ENCODE measurements at regions not wholly inside any gene's neighbourhood (a gene's known extent, or its start where the extent isn't known, plus 50 kb on each side); places are given as distances from the start of the nearest gene placed in this dataset.

DNA sequence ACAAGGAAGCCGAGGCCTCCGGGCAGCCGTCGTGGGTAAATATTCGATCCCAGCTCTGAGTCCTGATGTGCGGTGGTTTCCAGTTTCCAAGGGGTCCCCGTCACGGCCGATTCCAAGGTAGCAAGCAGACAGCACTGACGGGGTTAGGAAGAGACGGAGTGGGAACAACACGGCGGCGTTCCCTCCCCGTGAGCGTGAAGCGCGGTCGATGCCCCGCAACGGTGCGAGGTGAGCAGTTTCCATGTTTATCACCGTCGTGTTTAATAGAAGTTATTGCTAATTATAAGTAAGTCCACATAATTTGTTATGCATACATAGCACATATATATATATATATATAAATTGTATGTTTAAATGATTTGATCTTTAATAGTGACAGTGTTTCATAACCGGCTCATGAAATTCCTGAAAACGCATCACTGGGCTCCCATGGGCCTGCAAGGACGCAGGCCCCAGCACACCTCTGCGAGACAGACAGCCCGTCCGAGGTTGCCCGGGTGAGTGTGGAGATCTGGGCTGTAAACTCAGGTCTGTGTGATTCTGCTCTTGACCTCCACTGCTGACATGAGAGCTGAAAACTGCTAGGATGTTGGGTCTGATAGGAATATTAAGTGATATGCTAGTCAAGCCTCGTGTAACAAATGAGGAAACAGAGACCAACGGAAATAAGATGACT is 243.5 kb upstream of the SALL3 start:
- DNase-seq, result no peak

GRCh38 chr18:78737006-78737915 is 242.4 kb upstream of the SALL3 start:
- no peak for DNase-seq

GRCh38 chr18:78738076-78738690 is 241.4 kb upstream of the SALL3 start:
- DNase-seq, result no peak

- no peak for DNase-seq
Observed at GRCh38 chr18:78739115-78739514, 240.5 kb upstream of the SALL3 start.

DNA sequence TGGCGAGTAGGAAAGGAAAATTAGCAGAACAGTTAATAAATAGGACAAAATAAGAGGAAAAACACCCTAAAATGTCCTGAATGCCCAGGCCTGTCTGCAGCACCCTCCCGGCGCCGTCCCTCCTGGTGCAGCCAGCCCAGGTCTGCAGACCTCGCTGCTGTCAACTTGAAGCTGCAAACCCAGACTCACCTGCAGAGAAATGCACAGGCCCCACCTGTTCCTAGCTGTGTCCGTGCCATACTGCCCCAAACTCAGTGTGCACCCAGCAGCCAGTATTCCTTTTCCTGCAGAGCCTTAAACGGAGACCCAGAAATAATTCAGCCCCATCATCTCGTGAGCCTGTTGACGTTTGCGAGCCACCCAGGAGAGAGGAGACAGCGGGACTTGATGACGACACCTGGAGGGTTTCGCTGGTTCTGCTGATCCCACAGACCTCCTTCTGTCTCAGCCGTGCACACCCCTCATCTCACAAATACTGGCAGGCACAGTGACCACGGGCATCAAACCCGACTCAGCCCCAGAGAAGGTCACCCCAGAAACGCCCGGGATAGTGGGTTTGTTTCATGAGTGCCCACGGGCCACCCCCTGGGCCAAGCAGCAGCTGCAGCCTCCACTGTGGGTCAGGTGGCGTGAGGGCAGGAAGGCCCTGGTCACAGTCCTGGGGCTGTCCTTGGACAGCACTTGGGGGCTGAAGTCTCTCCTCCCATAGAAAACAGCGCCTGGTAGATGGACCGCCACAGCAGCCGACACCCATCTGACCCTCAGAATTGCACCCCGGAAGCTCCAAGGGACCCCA is 239.5 kb upstream of the SALL3 start:
- no peak for DNase-seq

DNA sequence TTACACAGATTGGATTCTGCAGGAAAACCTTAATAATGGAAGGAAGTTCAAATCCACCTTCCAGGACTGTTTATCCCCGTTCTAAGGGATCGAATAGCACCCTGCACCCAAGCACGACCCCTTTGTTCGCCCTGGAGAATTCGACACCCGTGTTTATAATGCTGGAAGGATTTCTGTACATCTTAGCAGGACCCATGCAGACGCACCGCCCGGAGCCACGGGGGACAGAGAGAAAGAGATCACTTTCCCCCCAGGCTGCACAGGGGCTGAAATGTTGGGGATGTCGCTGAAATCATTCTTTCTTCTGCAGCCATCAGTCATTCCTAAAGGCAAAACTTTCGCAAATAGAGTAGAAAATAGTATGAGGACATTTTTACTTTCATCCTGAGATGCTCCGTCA is 238.7 kb upstream of the SALL3 start:
- DNase-seq, result no peak

DNA sequence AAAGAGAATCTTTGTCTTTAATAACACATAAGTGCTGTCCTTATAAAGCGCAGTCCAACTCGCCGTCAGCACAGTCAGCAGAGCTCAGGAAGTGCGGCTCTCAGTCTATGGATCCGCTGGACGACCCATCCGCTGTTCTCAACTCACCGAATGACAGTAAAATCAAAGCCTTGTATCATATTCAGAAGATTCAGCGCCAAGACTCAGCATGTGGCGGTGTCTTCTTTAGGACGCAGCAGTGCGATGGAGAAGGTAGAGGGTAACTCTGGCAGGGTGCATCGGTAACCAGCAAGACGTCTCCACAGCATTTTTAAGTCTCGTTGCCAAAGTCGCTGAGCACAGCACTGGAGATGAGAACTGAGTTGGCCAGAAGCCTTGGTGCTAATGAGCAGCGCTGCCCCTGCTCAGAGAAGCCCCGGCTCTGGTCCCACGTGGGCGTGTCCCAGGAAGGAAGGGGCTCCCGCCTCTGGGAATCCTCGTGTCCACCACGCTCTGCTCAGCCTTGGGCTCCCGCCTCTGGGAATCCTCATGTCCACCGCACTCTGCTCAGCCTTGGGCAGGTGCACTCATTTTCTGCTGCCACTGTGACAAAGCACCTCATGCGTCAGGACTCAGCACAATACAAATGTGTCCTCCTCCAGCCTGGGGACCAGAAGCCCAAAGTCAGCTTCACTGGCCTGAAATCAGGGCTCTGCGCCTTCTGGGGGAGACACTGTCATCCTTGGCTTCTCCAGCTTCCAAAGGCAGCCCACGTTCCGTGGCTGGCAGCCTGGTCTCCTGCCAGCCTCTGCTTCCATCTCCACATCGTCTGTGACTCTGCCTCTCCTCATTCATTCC is 238.0 kb upstream of the SALL3 start:
- no peak for DNase-seq

- no peak for DNase-seq
Observed at GRCh38 chr18:78742218-78742745, 237.3 kb upstream of the SALL3 start.

DNA sequence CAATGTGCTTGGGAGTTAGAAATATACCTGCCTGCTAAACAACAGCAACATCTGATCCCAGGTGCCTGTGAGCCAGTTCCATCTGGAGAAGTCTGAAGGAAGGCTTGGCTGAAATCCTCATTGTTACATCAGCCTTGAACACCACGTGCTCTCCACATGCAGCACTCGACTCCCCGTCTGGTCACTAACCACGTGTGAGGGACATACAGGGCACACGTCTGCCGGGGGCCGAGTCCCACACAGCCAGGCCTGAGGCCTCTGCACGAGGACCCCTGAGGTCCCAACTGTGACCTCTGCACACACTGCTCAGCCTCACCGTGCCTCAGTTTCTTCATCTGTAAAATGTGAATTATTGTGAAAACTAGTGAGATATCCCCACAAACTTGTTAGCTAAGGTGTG is 236.5 kb upstream of the SALL3 start:
- no peak for DNase-seq

- DNase-seq, result no peak
Observed at GRCh38 chr18:78751664-78752063, 228.0 kb upstream of the SALL3 start.

- DNase-seq, result no peak
Observed at GRCh38 chr18:78753240-78753639, 226.4 kb upstream of the SALL3 start.

GRCh38 chr18:78754311-78755043 is 225.1 kb upstream of the SALL3 start:
- DNase-seq, result no peak

DNA sequence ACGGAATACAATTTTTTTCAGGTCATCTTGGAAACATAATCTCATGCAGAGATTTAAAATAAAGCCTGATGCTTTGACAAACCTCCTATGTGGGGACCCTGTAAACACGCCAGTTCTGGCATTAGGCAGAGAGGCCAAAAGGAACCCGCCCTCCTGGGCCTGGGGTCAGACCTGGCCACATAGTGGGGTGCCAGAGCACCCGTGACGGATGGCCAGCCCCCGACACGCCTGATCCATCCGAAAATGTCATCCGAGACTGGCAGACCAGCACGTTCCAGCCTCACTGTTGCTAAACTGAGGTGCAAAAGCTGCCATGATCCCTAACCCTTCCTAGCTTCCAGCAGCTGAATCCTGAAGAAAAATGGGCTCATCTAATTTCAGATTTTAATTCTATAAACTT is 222.6 kb upstream of the SALL3 start:
- DNase-seq, result no peak

DNA sequence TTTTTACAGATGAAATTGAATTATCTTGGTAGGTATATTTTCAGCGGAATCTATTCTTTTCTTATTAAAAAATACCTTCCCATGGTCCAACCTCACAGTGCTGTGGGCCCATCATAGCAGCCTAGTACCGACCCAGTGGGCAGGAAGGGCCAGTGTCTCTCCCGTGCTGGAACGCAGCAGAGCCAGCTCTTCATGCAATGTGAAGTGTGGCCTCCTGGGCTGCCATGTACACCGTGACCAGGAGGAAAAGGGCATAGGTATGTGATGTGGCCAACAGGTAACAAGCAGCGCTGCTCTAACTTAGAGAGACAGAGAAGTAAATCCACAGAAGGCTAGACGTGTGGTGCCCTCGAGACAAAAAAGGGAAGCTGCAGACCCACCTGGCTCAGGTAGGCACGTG is 221.1 kb upstream of the SALL3 start:
- DNase-seq, result no peak

DNA sequence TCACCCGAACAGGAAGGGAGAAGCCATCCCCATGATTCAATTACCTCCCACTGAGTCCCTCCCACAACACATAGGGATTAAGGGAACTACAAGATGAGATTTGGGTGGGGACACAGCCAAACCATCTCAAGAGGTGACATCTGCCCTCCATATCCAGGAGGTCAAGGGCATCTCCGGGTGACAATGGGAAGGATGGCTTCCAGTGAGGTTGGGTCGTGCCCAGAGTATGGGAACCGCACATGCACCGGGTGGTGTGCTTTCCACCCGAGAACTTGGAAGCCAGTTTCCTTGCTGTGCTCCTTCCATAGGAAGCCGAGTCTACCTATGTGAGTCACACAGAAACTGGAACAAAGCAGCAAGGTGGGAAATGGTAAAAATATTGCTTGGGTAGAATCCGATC is 216.9 kb upstream of the SALL3 start:
- DNase-seq, result no peak

DNA sequence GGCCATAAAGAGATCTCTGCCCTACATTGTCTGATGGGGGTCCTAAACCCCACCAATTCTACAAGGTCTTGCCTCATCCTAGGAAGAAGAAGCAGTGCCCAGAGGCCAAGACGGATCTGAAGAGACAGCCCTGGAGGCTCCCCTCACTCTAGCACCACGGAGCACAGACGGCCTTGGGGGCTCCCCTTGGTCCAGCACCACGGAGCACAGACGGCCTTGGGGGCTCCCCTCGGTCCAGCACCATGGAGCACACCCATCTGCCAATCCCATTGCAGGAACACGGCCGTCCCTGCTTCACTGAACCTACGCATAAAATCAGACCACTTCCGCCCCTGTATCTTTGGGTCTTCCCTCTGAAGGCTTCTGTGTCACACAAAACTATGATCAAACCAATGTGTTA is 215.1 kb upstream of the SALL3 start:
- DNase-seq, result no peak

DNA sequence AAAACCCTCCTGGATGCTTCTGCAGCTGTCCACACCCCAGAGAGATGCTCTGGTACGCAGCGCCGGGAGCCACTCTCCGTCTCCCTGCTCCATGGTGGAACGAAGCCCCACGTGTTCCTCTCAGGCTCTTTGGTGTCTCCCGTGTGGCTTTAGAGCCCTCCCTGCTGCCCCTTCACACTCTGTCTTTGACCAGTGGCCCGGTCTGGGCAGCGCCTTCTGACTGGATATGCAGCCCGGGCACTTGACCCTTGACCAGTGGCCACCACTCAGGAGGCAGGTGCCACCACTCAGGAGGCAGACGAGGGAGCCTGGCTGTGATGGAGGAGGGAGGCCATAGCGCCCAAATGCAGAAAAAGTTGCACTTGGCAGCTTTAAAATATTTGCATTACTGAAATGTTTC is 214.5 kb upstream of the SALL3 start:
- no peak for DNase-seq

GRCh38 chr18:78765637-78766281 is 213.9 kb upstream of the SALL3 start:
- DNase-seq, result no peak

GRCh38 chr18:78766651-78767533 is 212.7 kb upstream of the SALL3 start:
- no peak for DNase-seq

DNA sequence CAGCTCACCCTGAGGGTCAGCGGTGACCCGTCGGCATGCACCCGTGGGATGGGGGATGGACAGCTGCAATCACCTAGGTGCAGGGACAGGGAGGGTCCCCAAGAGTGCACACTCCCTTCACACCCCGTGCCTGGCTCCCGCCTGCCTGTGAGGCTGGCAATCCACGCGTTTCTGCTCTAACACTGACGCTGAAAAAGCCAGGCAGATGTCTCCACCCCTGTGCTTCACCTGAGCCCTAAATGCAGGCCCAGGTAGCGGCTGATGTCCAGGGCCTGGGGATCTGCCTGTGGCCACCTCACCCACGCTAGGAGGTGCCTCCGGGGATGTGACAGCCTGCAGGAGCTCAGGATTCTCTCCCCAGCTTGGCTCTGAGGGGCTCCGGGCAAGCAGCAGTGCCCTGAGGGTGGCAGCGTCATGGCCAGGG is 212.0 kb upstream of the SALL3 start:
- DNase-seq, result no peak

Data from NCI-H187 (cell line).